H1 (cell line): ENCODE measurements at regions not wholly inside any gene's neighbourhood (a gene's known extent, or its start where the extent isn't known, plus 50 kb on each side); places are given as distances from the start of the nearest gene placed in this dataset.

Experiments
- CTCF ChIA-PET: fragments of 300-600 bp; sonication (Branson Sonifier 250); formaldehyde crosslinking; loops from one replicate; lab custom pipeline; 2021; ENCODE audit not compliant: partially characterized antibody; lab: Charles Lee
- POLR2A ChIA-PET: fragments of 300-600 bp; sonication (Branson Sonifier 250); formaldehyde crosslinking; loops from one replicate; lab custom pipeline; 2021; ENCODE audit warnings: inconsistent platforms; ENCODE audit not compliant: partially characterized antibody; lab: Charles Lee
- DNase-seq, 2 experiments: peaks; one replicate each; pipeline versions ENCODE4 v3.0.0 to v3.0.0-alpha.2; 2010 to 2022; ENCODE audit warnings: low spot score in 2 of 2, low read depth in 1 of 2, mixed read lengths in 1 of 2
- FAIRE-seq: peaks from 2 replicates; lab custom pipeline; 2011; peaks lifted over from hg19 to GRCh38; lab: Jason Lieb, UNC
- H2AFZ ChIP-seq: 2 replicates; pipeline ENCODE4 v1.8.1; 2012; ENCODE audit warnings: low read length, inconsistent platforms
- H2AK5ac ChIP-seq: 2 replicates; pipeline ENCODE4 v1.6.1; 2013; ENCODE audit warnings: low read depth, low read length
- H2BK120ac ChIP-seq: replicated peaks from 2 replicates; pipeline ENCODE3; 2013; ENCODE audit warnings: low read depth, low read length, inconsistent platforms
- H2BK12ac ChIP-seq: 2 replicates; pipeline ENCODE4 v1.6.1; 2013; ENCODE audit warnings: low read depth, low read length
- H2BK15ac ChIP-seq: 2 replicates; pipeline ENCODE4 v1.6.1; 2013; ENCODE audit warnings: low read length
- H2BK20ac ChIP-seq: 2 replicates; pipeline ENCODE4 v1.6.1; 2013; ENCODE audit warnings: low read length
- H2BK5ac ChIP-seq: 2 replicates; pipeline ENCODE4 v1.6.1; 2013; ENCODE audit warnings: low read depth, low read length
- H3K14ac ChIP-seq: 2 replicates; pipeline ENCODE4 v1.6.1; 2013; ENCODE audit warnings: inconsistent platforms; ENCODE audit not compliant: insufficient read length
- H3K18ac ChIP-seq: 2 replicates; pipeline ENCODE4 v1.6.1; 2013; ENCODE audit warnings: low read length; ENCODE audit errors: extremely low read depth
- H3K23ac ChIP-seq: 2 replicates; pipeline ENCODE4 v1.6.1; 2013; ENCODE audit warnings: inconsistent platforms; ENCODE audit not compliant: insufficient read length
- H3K23me2 ChIP-seq: 2 replicates; pipeline ENCODE4 v1.6.1; 2013; ENCODE audit warnings: low read depth, low read length
- H3K27ac ChIP-seq: 2 replicates; pipeline ENCODE4 v1.6.1; 2011; ENCODE audit warnings: low read depth, low read length, inconsistent platforms
- H3K27me3 ChIP-seq, 4 experiments: replicated peaks in 1 of 4; 1 replicate in 1 of 4; 2 replicates in 3 of 4; pipeline versions ENCODE4 v1.6.1 to v1.8.1; 2011 to 2013; ENCODE audit warnings: low read length in 3 of 4, mild to moderate bottlenecking in 3 of 4, inconsistent platforms in 2 of 4, mixed read lengths in 2 of 4, moderate library complexity in 1 of 4; ENCODE audit not compliant: control insufficient read depth in 3 of 4, insufficient read depth in 3 of 4; ENCODE audit errors: extremely low read depth in 1 of 4
- H3K36me3 ChIP-seq, 4 experiments: 2 replicates each; pipeline versions ENCODE4 v1.6.1 to v1.8.1; 2011 to 2013; ENCODE audit warnings: mild to moderate bottlenecking in 4 of 4, low read length in 3 of 4, moderate library complexity in 2 of 4, control low read depth in 1 of 4, inconsistent platforms in 1 of 4; ENCODE audit not compliant: insufficient read depth in 4 of 4, control insufficient read depth in 2 of 4
- H3K4ac ChIP-seq: replicated peaks from 2 replicates; pipeline ENCODE3; 2013; ENCODE audit warnings: low read length, low read depth, mixed read lengths, inconsistent platforms; ENCODE audit not compliant: insufficient read length
- H3K4me1 ChIP-seq, 4 experiments: replicated peaks in 1 of 4; 1 replicate in 1 of 4; 2 replicates in 3 of 4; pipeline versions ENCODE4 v1.6.1 to v1.8.1; 2011 to 2013; ENCODE audit warnings: low read length in 3 of 4, inconsistent platforms in 2 of 4, mixed read lengths in 1 of 4; ENCODE audit not compliant: insufficient read depth in 4 of 4, control insufficient read depth in 3 of 4
- H3K4me2 ChIP-seq, 2 experiments: 2 replicates each; pipeline versions ENCODE4 v1.6.1 to v1.8.1; 2011 to 2013; ENCODE audit warnings: low read depth in 2 of 2, low read length in 2 of 2, control low read depth in 1 of 2, inconsistent platforms in 1 of 2, mild to moderate bottlenecking in 1 of 2; ENCODE audit not compliant: insufficient read depth in 1 of 2
- H3K4me3 ChIP-seq, 4 experiments: fragments of 200-600, 300-600 bp in 1 of 4; sonication (generic), shearing (Covaris generic), sonication (Bioruptor Twin) in 1 of 4; 2 replicates each; pipeline versions ENCODE4 v1.5.1 to v1.8.1; 2011 to 2016; ENCODE audit warnings: low read length in 4 of 4, low read depth in 3 of 4, control low read depth in 2 of 4, inconsistent platforms in 2 of 4, mild to moderate bottlenecking in 2 of 4, mixed read lengths in 1 of 4, moderate library complexity in 1 of 4; ENCODE audit not compliant: insufficient read depth in 2 of 4; ENCODE audit errors: extremely low read depth in 1 of 4
- H3K56ac ChIP-seq: replicated peaks from 2 replicates; pipeline ENCODE3; 2013; ENCODE audit warnings: low read depth, mild to moderate bottlenecking, mixed read lengths, low read length, inconsistent platforms; ENCODE audit not compliant: insufficient read length
- H3K79me1 ChIP-seq: 2 replicates; pipeline ENCODE4 v1.6.1; 2013; ENCODE audit warnings: low read depth, low read length, control low read depth
- H3K79me2 ChIP-seq, 2 experiments: 2 replicates each; pipeline versions ENCODE4 v1.6.1 to v1.8.1; 2012 to 2013; ENCODE audit warnings: low read length in 2 of 2, mild to moderate bottlenecking in 2 of 2, inconsistent platforms in 1 of 2; ENCODE audit not compliant: insufficient read depth in 2 of 2, control insufficient read depth in 1 of 2
- H3K9ac ChIP-seq, 4 experiments: replicated peaks in 1 of 4; 1 replicate in 1 of 4; 2 replicates in 3 of 4; pipeline versions ENCODE4 v1.6.1 to v1.8.1; 2011 to 2013; ENCODE audit warnings: low read depth in 3 of 4, low read length in 3 of 4, control low read depth in 2 of 4, mild to moderate bottlenecking in 2 of 4, moderate library complexity in 2 of 4, inconsistent platforms in 1 of 4; ENCODE audit errors: extremely low read depth in 1 of 4
- H3K9me3 ChIP-seq, 2 experiments: 2 replicates each; pipeline versions ENCODE4 v1.6.1 to v1.8.1; 2012 to 2013; ENCODE audit warnings: mild to moderate bottlenecking in 2 of 2, moderate library complexity in 2 of 2, control low read depth in 1 of 2, inconsistent platforms in 1 of 2, low read depth in 1 of 2, low read length in 1 of 2, mixed read lengths in 1 of 2; ENCODE audit not compliant: insufficient read depth in 2 of 2
- H4K20me1 ChIP-seq, 2 experiments: replicated peaks in 1 of 2; 2 replicates each; pipeline versions ENCODE3 to v1.8.1; 2011 to 2013; ENCODE audit warnings: inconsistent platforms in 2 of 2, low read length in 2 of 2, mild to moderate bottlenecking in 1 of 2; ENCODE audit not compliant: insufficient read depth in 2 of 2, control insufficient read depth in 1 of 2
- H4K5ac ChIP-seq: 2 replicates; pipeline ENCODE4 v1.6.1; 2013; ENCODE audit warnings: low read length, low read depth, mixed read lengths, inconsistent platforms; ENCODE audit not compliant: insufficient read length
- H4K8ac ChIP-seq: 2 replicates; pipeline ENCODE4 v1.8.0; 2013; ENCODE audit warnings: mild to moderate bottlenecking, moderate library complexity, low read length, inconsistent platforms; ENCODE audit not compliant: insufficient read depth; ENCODE audit errors: extremely low read depth
- H4K91ac ChIP-seq: replicated peaks from 2 replicates; pipeline ENCODE3; 2013; ENCODE audit warnings: low read length, mixed read lengths, inconsistent platforms; ENCODE audit not compliant: insufficient read length
- ATF3 ChIP-seq: IDR thresholded peaks from 2 replicates; pipeline ENCODE4 v1.6.1; 2011; ENCODE audit warnings: low read depth, mild to moderate bottlenecking, low read length; ENCODE audit not compliant: insufficient read depth
- CHD1 ChIP-seq: IDR thresholded peaks from 2 replicates; pipeline ENCODE4 v1.6.1; 2012; ENCODE audit warnings: low read depth, low read length, improper control_type of control experiment
- CHD2 ChIP-seq: IDR thresholded peaks from 2 replicates; pipeline ENCODE4 v1.6.1; 2012; ENCODE audit warnings: low read length, improper control_type of control experiment
- HDAC6 ChIP-seq: IDR thresholded peaks from one replicate; pipeline ENCODE4 v1.7.1; 2012; ENCODE audit warnings: low read depth, mild to moderate bottlenecking, inconsistent platforms, low read length, moderate library complexity
- KDM1A ChIP-seq: fragments of 200-600, 300-600 bp; sonication (generic); IDR thresholded peaks from 2 replicates; pipeline ENCODE4 v1.7.1; 2016; ENCODE audit warnings: mild to moderate bottlenecking, low read length, borderline replicate concordance
- KDM4A ChIP-seq: IDR thresholded peaks from one replicate; pipeline ENCODE4 v1.7.1; 2012; ENCODE audit warnings: low read depth, mild to moderate bottlenecking, moderate library complexity, low read length, inconsistent platforms; ENCODE audit not compliant: severe bottlenecking
- MAX ChIP-seq: IDR thresholded peaks from 2 replicates; pipeline ENCODE4 v1.6.1; 2012; ENCODE audit warnings: inconsistent platforms
- RFX5 ChIP-seq: IDR thresholded peaks from 2 replicates; pipeline ENCODE4 v1.6.1; 2011; ENCODE audit warnings: low read depth, low read length, improper control_type of control experiment, borderline replicate concordance
- SIN3A ChIP-seq, 2 experiments: IDR thresholded peaks in 1 of 2; conservative IDR thresholded peaks in 1 of 2; 2 replicates each; pipeline ENCODE4 v1.6.1; 2011 to 2012; ENCODE audit warnings: low read length in 2 of 2, improper control_type of control experiment in 1 of 2, low read depth in 1 of 2, mild to moderate bottlenecking in 1 of 2
- TEAD4 ChIP-seq: IDR thresholded peaks from 2 replicates; pipeline ENCODE4 v1.6.1; 2012; ENCODE audit warnings: low read depth, low read length, inconsistent platforms, mixed read lengths
- WGBS, 2 experiments: shearing (Covaris generic) in 1 of 2; methylation state at CpG; one replicate each; pipeline versions ENCODE4 v1.1.6 to v1.1.7; 2013 to 2015; ENCODE audit warnings: low lambda C conversion rate in 2 of 2, mixed read lengths in 2 of 2, inconsistent platforms in 1 of 2, low coverage in 1 of 2, missing lambda C conversion rate in 1 of 2; ENCODE audit not compliant: insufficient replicate concordance in 2 of 2, insufficient coverage in 1 of 2, insufficient read length in 1 of 2; ENCODE audit errors: extremely low coverage in 1 of 2, missing lambda C conversion rate in 1 of 2; 5-methylcytosine and 5-hydroxymethylcytosine counted together
- TF ChIP-seq, protein P1 (sequence below): IDR thresholded peaks from 2 replicates; pipeline ENCODE4 v1.6.1; 2012; ENCODE audit warnings: inconsistent platforms

DNA sequence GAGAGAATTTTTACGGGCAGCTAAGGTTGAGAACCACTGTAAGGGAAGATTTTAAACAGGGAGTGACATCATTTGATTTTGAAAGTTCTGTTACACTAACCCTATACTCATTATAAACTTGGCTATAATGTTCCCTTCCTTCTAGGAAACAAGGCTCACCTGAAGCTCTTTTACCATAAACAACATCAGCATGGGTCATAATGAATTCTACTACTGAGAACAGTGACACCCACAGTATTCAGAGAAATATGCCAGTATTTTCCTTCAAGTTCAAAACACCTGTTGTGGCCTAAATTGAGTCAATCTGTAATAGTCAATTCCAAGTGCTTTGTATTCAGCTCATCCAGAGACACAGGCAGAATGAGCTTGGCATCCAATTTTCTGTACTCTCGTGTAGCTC is 175.3 kb upstream of the STT3B start:
- Histone ChIP-seq H3K79me2 (no peaks in the 10 kb centered on the region), H4K91ac (no peak overlapping the region), H3K4me1 (no peaks in the 10 kb centered on the region; a peak in 1 of 7 replicates), H3K9ac (no peak overlapping the region), H2AK5ac (no peak overlapping the region), H3K4me2 (no peak overlapping the region), H3K36me3 (no peaks in the 10 kb centered on the region), H2BK15ac (no peak overlapping the region), H3K23me2 (no peaks in the 10 kb centered on the region), H2AFZ (no peak overlapping the region), H3K18ac (no peak overlapping the region), H2BK12ac (no peak overlapping the region), H3K4me3 (no peak overlapping the region), H3K23ac (no peak overlapping the region), H2BK120ac (no peak overlapping the region), H3K79me1 (no peaks in the 10 kb centered on the region), H2BK20ac (no peak overlapping the region), H3K27ac (no peak overlapping the region), H2BK5ac (no peak overlapping the region)
- FAIRE-seq: no peak
- no peak for DNase-seq
- POLR2A ChIA-PET: no interaction called here
- WGBS, 2 experiments: 91% methylated on average over 2 of the region's 2 CpGs; no CpG with 5 or more reads in 1 of the 2 experiments
- CTCF ChIA-PET: interaction anchor here (1.0 kb wide), 1 partner anchor 26 kb away, joined by 3 read pairs; no protein-coding TSS in a partner anchor
- TF ChIP-seq CHD1: no peak
- TF ChIP-seq ATF3: no peak
- no peak for TF ChIP-seq TEAD4
- no peak for TF ChIP-seq HDAC6
- no peak for TF ChIP-seq CHD2
- TF ChIP-seq, protein P1, sequence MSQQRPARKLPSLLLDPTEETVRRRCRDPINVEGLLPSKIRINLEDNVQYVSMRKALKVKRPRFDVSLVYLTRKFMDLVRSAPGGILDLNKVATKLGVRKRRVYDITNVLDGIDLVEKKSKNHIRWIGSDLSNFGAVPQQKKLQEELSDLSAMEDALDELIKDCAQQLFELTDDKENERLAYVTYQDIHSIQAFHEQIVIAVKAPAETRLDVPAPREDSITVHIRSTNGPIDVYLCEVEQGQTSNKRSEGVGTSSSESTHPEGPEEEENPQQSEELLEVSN: no peak
- no peak for TF ChIP-seq KDM4A
- no peak for TF ChIP-seq KDM1A
- TF ChIP-seq RFX5: no peak
- TF ChIP-seq MAX: no peak
- no peak for TF ChIP-seq SIN3A (conservative IDR thresholded peaks at IDR 0.05 in 1 of 2, IDR thresholded peaks at IDR 0.05 in 1 of 2; ENCODE audit: low read depth in 1 of 2, low read length in 2 of 2)
- TF ChIP-seq, all 59 proteins: peak for 0
- no peak overlapping the region for H3K14ac ChIP-seq
- no peak overlapping the region for H4K5ac ChIP-seq
- H3K9me3 ChIP-seq: no peaks in the 10 kb centered on the region
- H3K27me3 ChIP-seq: no peaks in the 10 kb centered on the region
- no peak overlapping the region for H4K8ac ChIP-seq
- H3K4ac ChIP-seq: no peak overlapping the region
- no peaks in the 10 kb centered on the region for H4K20me1 ChIP-seq
- no peak overlapping the region for H3K56ac ChIP-seq
